ENCODE measurements at regions not wholly inside any gene's neighbourhood (a gene's known extent, or its start where the extent isn't known, plus 50 kb on each side); places are given as distances from the start of the nearest gene placed in this dataset.
"Not testable (repeated sequence)": the region's sequence is repeated elsewhere in the genome, so short reads cannot be mapped to it uniquely, and the experiment has no call there.

DNA sequence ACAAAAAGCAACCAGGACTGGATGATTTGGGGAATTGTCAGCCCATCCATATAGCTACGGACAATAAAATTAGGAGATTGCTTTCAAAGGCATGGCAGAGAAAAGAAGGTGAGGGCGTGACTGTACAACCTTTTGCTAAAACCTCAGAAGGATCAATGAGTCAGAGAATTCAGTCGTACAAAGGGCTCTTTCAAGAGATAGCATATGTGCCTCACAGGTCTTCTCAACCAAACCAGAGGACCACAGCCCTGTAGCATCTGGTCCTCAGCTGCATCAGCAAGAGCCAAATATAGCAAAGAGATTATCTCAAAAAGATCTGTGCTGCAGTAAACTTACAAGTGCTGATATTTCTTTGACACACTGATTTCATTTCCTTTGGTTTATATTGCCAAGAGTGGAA lies 149.9 kb upstream of the RAB6C start:
- intact Hi-C loops (cut with micrococcal nuclease; ENCODE audit: unreplicated experiment) = no loop called here
- no peaks in the 10 kb centered on the region; the same call in 1 of the 2 replicates for H4K20me1 ChIP-seq (ENCODE audit: insufficient read depth)
- no peak for TF ChIP-seq EZH2 (IDR thresholded peaks at IDR 0.05; ENCODE audit: low read depth)
- TF ChIP-seq, protein P1, sequence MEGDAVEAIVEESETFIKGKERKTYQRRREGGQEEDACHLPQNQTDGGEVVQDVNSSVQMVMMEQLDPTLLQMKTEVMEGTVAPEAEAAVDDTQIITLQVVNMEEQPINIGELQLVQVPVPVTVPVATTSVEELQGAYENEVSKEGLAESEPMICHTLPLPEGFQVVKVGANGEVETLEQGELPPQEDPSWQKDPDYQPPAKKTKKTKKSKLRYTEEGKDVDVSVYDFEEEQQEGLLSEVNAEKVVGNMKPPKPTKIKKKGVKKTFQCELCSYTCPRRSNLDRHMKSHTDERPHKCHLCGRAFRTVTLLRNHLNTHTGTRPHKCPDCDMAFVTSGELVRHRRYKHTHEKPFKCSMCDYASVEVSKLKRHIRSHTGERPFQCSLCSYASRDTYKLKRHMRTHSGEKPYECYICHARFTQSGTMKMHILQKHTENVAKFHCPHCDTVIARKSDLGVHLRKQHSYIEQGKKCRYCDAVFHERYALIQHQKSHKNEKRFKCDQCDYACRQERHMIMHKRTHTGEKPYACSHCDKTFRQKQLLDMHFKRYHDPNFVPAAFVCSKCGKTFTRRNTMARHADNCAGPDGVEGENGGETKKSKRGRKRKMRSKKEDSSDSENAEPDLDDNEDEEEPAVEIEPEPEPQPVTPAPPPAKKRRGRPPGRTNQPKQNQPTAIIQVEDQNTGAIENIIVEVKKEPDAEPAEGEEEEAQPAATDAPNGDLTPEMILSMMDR (conservative IDR thresholded peaks at IDR 0.05) = no peak
- H2AFZ ChIP-seq = no peak overlapping the region
- H3K79me2 ChIP-seq (ENCODE audit: low read depth) = no peaks in the 10 kb centered on the region
- POLR2A ChIA-PET (ENCODE audit: unreplicated experiment) = no interaction called here
- no peak overlapping the region for H3K4me3 ChIP-seq
- H3K27ac ChIP-seq = no peak overlapping the region
- H3K27me3 ChIP-seq (ENCODE audit: insufficient read depth, low read depth) = peaks cover 63% of the 10 kb centered on the region
- DNase-seq = no peak
- H3K4me2 ChIP-seq = no peak overlapping the region
- no peaks in the 10 kb centered on the region for H3K9me3 ChIP-seq (ENCODE audit: insufficient read depth, low read depth)
- CTCF ChIA-PET = no interaction called here
- H3F3A ChIP-seq (ENCODE audit: insufficient read depth, low read depth) = no peaks in the 10 kb centered on the region
- no TSS peak for BruUV-seq (replicated peaks)
- no peaks in the 10 kb centered on the region for H3K36me3 ChIP-seq (ENCODE audit: low read depth)
- no peaks in the 10 kb centered on the region for H3K9me2 ChIP-seq (ENCODE audit: insufficient read depth)
- H3K4me1 ChIP-seq (replicated peaks; ENCODE audit: insufficient read depth) = no peaks in the 10 kb centered on the region

DNA sequence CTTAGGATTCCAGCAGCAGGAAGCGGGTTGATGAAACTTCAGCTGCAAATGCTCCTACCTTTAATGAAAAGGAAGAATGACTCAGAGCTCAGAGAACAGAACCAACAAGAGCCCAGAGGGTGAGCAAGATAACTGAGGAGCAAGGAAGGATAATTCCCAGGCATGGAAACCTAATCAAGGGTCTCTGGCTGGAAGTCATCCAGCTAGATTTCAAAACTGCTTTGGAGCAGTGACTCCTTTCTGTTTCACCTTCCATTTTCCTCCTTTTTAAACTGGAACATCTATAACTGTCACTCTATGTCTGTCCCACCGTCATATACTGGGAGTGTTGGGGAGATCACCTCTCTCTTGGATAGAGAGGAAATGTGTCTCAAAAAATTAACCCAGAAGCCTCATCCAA lies 148.4 kb upstream of the RAB6C start:
- H4K20me1 ChIP-seq (ENCODE audit: insufficient read depth) = no peaks in the 10 kb centered on the region; the same call in 1 of the 2 replicates
- H3K36me3 ChIP-seq (ENCODE audit: low read depth) = no peaks in the 10 kb centered on the region
- ChIA-PET POLR2A (ENCODE audit: unreplicated experiment) (no interaction called here), CTCF (no interaction called here)
- TF ChIP-seq, protein P1 (conservative IDR thresholded peaks at IDR 0.05) = no peak
- TF ChIP-seq EZH2 (IDR thresholded peaks at IDR 0.05; ENCODE audit: low read depth) = no peak
- peaks cover 49% of the 10 kb centered on the region for H3K27me3 ChIP-seq (ENCODE audit: insufficient read depth, low read depth)
- H3K4me1 ChIP-seq (replicated peaks; ENCODE audit: insufficient read depth) = no peaks in the 10 kb centered on the region
- H3K27ac ChIP-seq = no peak overlapping the region
- DNase-seq = no peak
- no peaks in the 10 kb centered on the region for H3K79me2 ChIP-seq (ENCODE audit: low read depth)
- H3F3A ChIP-seq (ENCODE audit: insufficient read depth, low read depth) = no peaks in the 10 kb centered on the region
- H2AFZ ChIP-seq = no peak overlapping the region
- H3K4me2 ChIP-seq = no peak overlapping the region
- no peaks in the 10 kb centered on the region for H3K9me3 ChIP-seq (ENCODE audit: insufficient read depth, low read depth)
- intact Hi-C loops (cut with micrococcal nuclease; ENCODE audit: unreplicated experiment) = no loop called here
- no TSS peak for BruUV-seq (replicated peaks)
- H3K9me2 ChIP-seq (ENCODE audit: insufficient read depth) = no peaks in the 10 kb centered on the region
- no peak overlapping the region for H3K4me3 ChIP-seq

DNA sequence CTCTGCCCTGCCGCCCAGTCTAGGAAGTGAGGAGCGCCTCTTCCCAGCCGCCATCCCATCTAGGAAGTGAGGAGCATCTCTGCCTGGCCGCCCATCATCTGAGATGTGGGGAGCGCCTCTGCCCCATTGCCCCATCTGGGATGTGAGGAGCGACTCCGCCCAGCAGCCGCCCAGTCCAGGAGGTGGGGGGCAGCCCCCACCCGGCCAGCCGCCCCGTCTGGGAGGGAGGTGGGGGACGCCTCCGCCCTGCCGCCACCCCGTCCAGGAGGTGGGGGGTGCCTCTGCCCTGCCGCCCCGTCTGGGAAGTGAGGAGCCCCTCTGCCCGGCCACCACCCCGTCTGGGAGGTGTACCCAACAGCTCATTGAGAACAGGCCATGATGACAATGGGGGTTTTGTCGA lies 146.0 kb upstream of the RAB6C start:
- POLR2A ChIA-PET (ENCODE audit: unreplicated experiment); H3K9me2 ChIP-seq (ENCODE audit: insufficient read depth); H2AFZ ChIP-seq; H3K4me1 ChIP-seq (replicated peaks; ENCODE audit: insufficient read depth); H3K27ac ChIP-seq; H3K4me2 ChIP-seq; CTCF ChIA-PET; H3F3A ChIP-seq (ENCODE audit: insufficient read depth, low read depth); H4K20me1 ChIP-seq (ENCODE audit: insufficient read depth); intact Hi-C loops (cut with micrococcal nuclease; ENCODE audit: unreplicated experiment); BruUV-seq (replicated peaks); H3K9me3 ChIP-seq (ENCODE audit: insufficient read depth, low read depth); H3K4me3 ChIP-seq; H3K36me3 ChIP-seq (ENCODE audit: low read depth); H3K79me2 ChIP-seq (ENCODE audit: low read depth); DNase-seq: not testable (repeated sequence)
- peaks cover 28% of the 10 kb centered on the region; the same call in 1 of the 2 replicates for H3K27me3 ChIP-seq (ENCODE audit: insufficient read depth, low read depth)

GRCh38 chr2:129847043-129847442 lies 132.4 kb upstream of the RAB6C start:
- TF ChIP-seq, protein P1 (conservative IDR thresholded peaks at IDR 0.05) = no peak
- TF ChIP-seq EZH2 (IDR thresholded peaks at IDR 0.05; ENCODE audit: low read depth) = no peak
- intact Hi-C loops (cut with micrococcal nuclease; ENCODE audit: unreplicated experiment) = no loop called here
- H3K79me2 ChIP-seq (ENCODE audit: low read depth) = no peaks in the 10 kb centered on the region
- H3K4me2 ChIP-seq = no peak overlapping the region
- 0 out of 2 replicates have a peak, but pooled peaks cover 4% of the 10 kb centered on the region for H3K9me2 ChIP-seq (ENCODE audit: insufficient read depth)
- no peaks in the 10 kb centered on the region for H3F3A ChIP-seq (ENCODE audit: insufficient read depth, low read depth)
- H3K9me3 ChIP-seq (ENCODE audit: insufficient read depth, low read depth) = no peaks in the 10 kb centered on the region
- H3K36me3 ChIP-seq (ENCODE audit: low read depth) = no peaks in the 10 kb centered on the region
- CTCF ChIA-PET = no interaction called here
- POLR2A ChIA-PET (ENCODE audit: unreplicated experiment) = no interaction called here
- no peak overlapping the region for H3K4me3 ChIP-seq
- no peak for DNase-seq
- peaks cover 4% of the 10 kb centered on the region; the same call in 1 of the 2 replicates for H3K27me3 ChIP-seq (ENCODE audit: insufficient read depth, low read depth)
- H2AFZ ChIP-seq = no peak overlapping the region
- no peaks in the 10 kb centered on the region; the same call in 1 of the 2 replicates for H4K20me1 ChIP-seq (ENCODE audit: insufficient read depth)
- no peaks in the 10 kb centered on the region for H3K4me1 ChIP-seq (replicated peaks; ENCODE audit: insufficient read depth)
- no peak overlapping the region for H3K27ac ChIP-seq
- no TSS peak for BruUV-seq (replicated peaks)
